Vagina (tissue), 2 donors: ENCODE measurements at regions not wholly inside any gene's neighbourhood (a gene's known extent, or its start where the extent isn't known, plus 50 kb on each side); places are given as distances from the start of the nearest gene placed in this dataset.

Experiments
- DNase-seq, 2 donors: peaks; one replicate each; pipeline ENCODE4 v3.0.0-alpha.2; 2017; ENCODE audit errors: extremely low spot score in 2 of 2
- H3K27ac ChIP-seq: fragments of 200-600 bp; sonication (generic); one replicate; pipeline ENCODE4 v1.5.1; 2019
- H3K27me3 ChIP-seq: fragments of 200-600 bp; sonication (generic); one replicate; pipeline ENCODE4 v1.5.1; 2019
- H3K36me3 ChIP-seq, 2 donors: fragments of 200-600 bp; sonication (generic); one replicate each; pipeline ENCODE4 v1.5.1; 2017 to 2019
- H3K4me1 ChIP-seq: fragments of 200-600 bp; sonication (generic); one replicate; pipeline ENCODE4 v1.5.1; 2019
- H3K4me3 ChIP-seq, 2 donors: fragments of 200-600 bp; sonication (generic); 1 replicate in 1 of 2; 2 replicates in 1 of 2; pipeline ENCODE4 v1.5.1; 2016 to 2019
- H3K9me3 ChIP-seq: fragments of 200-600 bp; sonication (generic); one replicate; pipeline ENCODE4 v1.5.1; 2019
- POLR2A ChIP-seq, 2 donors: fragments of 450-650 bp; IDR thresholded peaks; one replicate each; pipeline ENCODE4 v1.6.1; 2017; ENCODE audit warnings: antibody characterized with exemption in 2 of 2, mild to moderate bottlenecking in 2 of 2, moderate library complexity in 2 of 2
- POLR2AphosphoS5 ChIP-seq, 2 donors: sonication (generic); formaldehyde crosslinking; IDR thresholded peaks; one replicate each; pipeline ENCODE4 v1.9.0; 2017; ENCODE audit warnings: antibody characterized with exemption in 2 of 2, mild to moderate bottlenecking in 2 of 2, low read depth in 1 of 2; ENCODE audit not compliant: insufficient read depth in 1 of 2
- intact Hi-C: fragments of 100-400 bp; cut with DNase I; formaldehyde crosslinking; loops from one replicate; pipeline ENCODE4 v1.15.1; 2023
- TF ChIP-seq, protein P1 (sequence below), 3 experiments: fragments of 450-650 bp in 2 of 3; fragments of 200-600 bp in 1 of 3; sonication (generic) in 1 of 3; IDR thresholded peaks; one replicate each; pipeline ENCODE4 v1.5.1; 2017 to 2019; ENCODE audit warnings: antibody characterized with exemption in 3 of 3, mild to moderate bottlenecking in 2 of 3, moderate library complexity in 2 of 3

DNA sequence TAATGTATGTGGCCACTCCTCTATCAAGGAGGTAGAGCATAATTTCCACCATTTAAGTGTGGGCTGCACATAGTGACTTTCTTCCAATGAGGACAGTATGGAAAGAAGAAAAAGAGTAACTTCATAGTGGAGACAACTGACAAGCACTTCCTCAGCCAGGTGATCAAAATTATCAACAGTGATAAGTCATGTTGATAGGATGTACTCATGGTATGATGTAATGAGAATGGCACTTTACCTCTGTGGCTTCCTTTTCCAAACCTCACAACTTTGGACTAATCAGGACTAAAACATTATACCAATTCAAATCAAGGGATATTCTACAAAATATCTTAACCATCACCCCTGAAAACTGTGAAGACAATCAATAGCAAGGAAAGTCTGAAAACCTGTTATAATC, 302.3 kb upstream of the CITED2 start:
- no peaks in the 10 kb centered on the region for H3K27me3 ChIP-seq
- TF ChIP-seq, protein P1, sequence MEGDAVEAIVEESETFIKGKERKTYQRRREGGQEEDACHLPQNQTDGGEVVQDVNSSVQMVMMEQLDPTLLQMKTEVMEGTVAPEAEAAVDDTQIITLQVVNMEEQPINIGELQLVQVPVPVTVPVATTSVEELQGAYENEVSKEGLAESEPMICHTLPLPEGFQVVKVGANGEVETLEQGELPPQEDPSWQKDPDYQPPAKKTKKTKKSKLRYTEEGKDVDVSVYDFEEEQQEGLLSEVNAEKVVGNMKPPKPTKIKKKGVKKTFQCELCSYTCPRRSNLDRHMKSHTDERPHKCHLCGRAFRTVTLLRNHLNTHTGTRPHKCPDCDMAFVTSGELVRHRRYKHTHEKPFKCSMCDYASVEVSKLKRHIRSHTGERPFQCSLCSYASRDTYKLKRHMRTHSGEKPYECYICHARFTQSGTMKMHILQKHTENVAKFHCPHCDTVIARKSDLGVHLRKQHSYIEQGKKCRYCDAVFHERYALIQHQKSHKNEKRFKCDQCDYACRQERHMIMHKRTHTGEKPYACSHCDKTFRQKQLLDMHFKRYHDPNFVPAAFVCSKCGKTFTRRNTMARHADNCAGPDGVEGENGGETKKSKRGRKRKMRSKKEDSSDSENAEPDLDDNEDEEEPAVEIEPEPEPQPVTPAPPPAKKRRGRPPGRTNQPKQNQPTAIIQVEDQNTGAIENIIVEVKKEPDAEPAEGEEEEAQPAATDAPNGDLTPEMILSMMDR (IDR thresholded peaks at IDR 0.05): no peak
- no peak for TF ChIP-seq POLR2A (IDR thresholded peaks at IDR 0.05)
- no peak for TF ChIP-seq POLR2AphosphoS5 (IDR thresholded peaks at IDR 0.05; ENCODE audit: insufficient read depth in 1 of 2, low read depth in 1 of 2)
- H3K9me3 ChIP-seq: no peaks in the 10 kb centered on the region
- no peak overlapping the region for H3K27ac ChIP-seq
- no peak overlapping the region for H3K4me3 ChIP-seq
- intact Hi-C loops: no loop called here
- H3K36me3 ChIP-seq: no peaks in the 10 kb centered on the region
- no peak for DNase-seq
- H3K4me1 ChIP-seq: no peaks in the 10 kb centered on the region

DNA sequence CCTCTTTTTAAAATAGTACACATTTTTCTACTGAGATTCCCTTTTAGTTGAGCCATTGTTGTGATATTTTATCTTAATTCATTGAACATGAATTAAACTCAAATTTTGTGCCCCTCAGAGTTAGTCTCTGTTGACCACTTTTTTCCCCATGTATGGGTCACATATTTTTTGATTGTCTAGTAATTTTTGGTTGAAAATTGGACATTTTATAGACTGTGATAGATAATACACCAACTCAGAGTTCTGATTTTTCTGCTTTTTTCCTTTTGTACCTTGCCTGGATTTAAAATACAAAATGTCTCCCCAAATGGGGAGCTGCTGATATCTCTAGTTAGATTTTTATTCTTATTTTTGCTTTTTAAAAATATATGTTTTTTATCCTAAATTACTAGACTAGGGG, 291.8 kb upstream of the CITED2 start:
- H3K4me1 ChIP-seq: no peaks in the 10 kb centered on the region
- TF ChIP-seq POLR2A (IDR thresholded peaks at IDR 0.05): no peak
- TF ChIP-seq, protein P1 (IDR thresholded peaks at IDR 0.05): no peak
- no peak for TF ChIP-seq POLR2AphosphoS5 (IDR thresholded peaks at IDR 0.05; ENCODE audit: insufficient read depth in 1 of 2, low read depth in 1 of 2)
- no peaks in the 10 kb centered on the region for H3K27me3 ChIP-seq
- no peak for DNase-seq
- intact Hi-C loops: no loop called here
- no peak overlapping the region for H3K27ac ChIP-seq
- H3K36me3 ChIP-seq: no peaks in the 10 kb centered on the region
- no peaks in the 10 kb centered on the region for H3K9me3 ChIP-seq
- H3K4me3 ChIP-seq: no peak overlapping the region

DNA sequence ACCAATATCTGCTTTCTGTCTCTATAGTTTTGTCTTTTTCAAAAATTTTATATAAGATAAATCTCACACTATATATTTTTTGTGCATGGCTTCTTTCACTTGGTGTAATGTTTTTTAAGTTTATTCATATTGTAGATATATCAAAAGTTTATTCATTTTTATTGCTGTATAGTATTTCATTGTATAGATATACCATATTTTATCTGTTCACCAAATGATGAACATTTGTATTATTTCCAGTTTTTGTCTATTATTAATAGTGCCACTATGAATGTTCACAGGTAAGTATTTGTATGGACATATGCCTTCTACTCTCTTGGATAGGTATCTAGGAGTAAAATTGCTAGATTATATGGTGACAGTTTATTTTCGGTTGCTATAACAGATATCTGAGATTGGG, 289.5 kb upstream of the CITED2 start:
- H3K4me3 ChIP-seq: no peak overlapping the region
- H3K27ac ChIP-seq: no peak overlapping the region
- no peaks in the 10 kb centered on the region for H3K9me3 ChIP-seq
- H3K27me3 ChIP-seq: no peaks in the 10 kb centered on the region
- intact Hi-C loops: no loop called here
- H3K4me1 ChIP-seq: no peaks in the 10 kb centered on the region
- H3K36me3 ChIP-seq: no peaks in the 10 kb centered on the region
- DNase-seq: no peak
- TF ChIP-seq POLR2A (IDR thresholded peaks at IDR 0.05): no peak
- TF ChIP-seq, protein P1 (IDR thresholded peaks at IDR 0.05): no peak
- TF ChIP-seq POLR2AphosphoS5 (IDR thresholded peaks at IDR 0.05; ENCODE audit: insufficient read depth in 1 of 2, low read depth in 1 of 2): no peak

DNA sequence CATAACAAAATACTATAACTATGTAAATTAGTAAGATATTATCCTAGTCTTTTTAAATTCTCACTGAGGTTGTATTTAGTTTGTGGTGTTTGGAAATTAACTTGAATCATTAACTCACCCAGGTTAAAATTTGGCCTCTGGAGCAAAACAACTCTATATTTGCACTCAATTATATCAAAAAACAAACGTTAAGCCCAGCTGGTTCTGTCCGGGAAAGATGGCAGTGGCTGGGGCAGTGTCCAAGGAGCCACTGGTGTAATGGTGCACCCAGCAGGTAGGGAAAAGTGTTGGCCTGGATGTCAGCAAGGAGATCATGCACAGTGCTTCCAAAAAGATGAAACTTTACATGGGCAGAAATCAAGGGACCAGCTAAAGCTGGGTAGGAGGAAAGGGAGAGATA, 285.3 kb upstream of the CITED2 start:
- H3K27me3 ChIP-seq: no peaks in the 10 kb centered on the region
- no peaks in the 10 kb centered on the region for H3K36me3 ChIP-seq
- DNase-seq: no peak
- no peaks in the 10 kb centered on the region for H3K4me1 ChIP-seq
- H3K27ac ChIP-seq: no peak overlapping the region
- no peak overlapping the region for H3K4me3 ChIP-seq
- TF ChIP-seq POLR2A (IDR thresholded peaks at IDR 0.05) (no peak), POLR2AphosphoS5 (IDR thresholded peaks at IDR 0.05; ENCODE audit: insufficient read depth in 1 of 2, low read depth in 1 of 2) (no peak)
- TF ChIP-seq, protein P1 (IDR thresholded peaks at IDR 0.05): no peak
- intact Hi-C loops: no loop called here
- no peaks in the 10 kb centered on the region for H3K9me3 ChIP-seq

DNA sequence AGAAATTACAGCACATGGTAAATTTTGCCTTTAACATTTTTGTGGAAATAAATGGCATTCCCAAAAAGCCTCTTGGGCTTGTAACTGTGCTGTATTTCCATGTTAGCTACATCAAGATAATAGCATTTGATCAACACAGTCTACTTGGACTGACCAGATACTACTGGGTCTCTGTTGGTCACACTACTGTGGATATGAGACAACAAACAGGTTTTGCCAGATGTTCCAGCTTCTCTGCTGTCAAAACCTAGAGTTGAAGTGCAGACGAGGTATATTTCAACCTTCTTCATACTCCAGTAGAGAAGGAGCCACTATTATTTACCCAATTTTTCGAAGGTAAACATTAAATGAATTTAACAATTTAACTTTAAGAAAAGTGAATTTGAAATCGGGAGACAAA, 284.7 kb upstream of the CITED2 start:
- H3K4me3 ChIP-seq: no peak overlapping the region
- no peaks in the 10 kb centered on the region for H3K27me3 ChIP-seq
- no peak for TF ChIP-seq POLR2AphosphoS5 (IDR thresholded peaks at IDR 0.05; ENCODE audit: insufficient read depth in 1 of 2, low read depth in 1 of 2)
- TF ChIP-seq, protein P1 (IDR thresholded peaks at IDR 0.05): no peak
- no peak for TF ChIP-seq POLR2A (IDR thresholded peaks at IDR 0.05)
- no peaks in the 10 kb centered on the region for H3K4me1 ChIP-seq
- intact Hi-C loops: no loop called here
- DNase-seq: no peak
- H3K27ac ChIP-seq: no peak overlapping the region
- no peaks in the 10 kb centered on the region for H3K36me3 ChIP-seq
- H3K9me3 ChIP-seq: no peaks in the 10 kb centered on the region
